HG03175 (cell line): ENCODE measurements at regions not wholly inside any gene's neighbourhood (a gene's known extent, or its start where the extent isn't known, plus 50 kb on each side); places are given as distances from the start of the nearest gene placed in this dataset.

ENCODE experiments used
- ATAC-seq: cut with Tn5 transposase; IDR thresholded peaks from one replicate; pipeline ENCODE4 v1.9.1; 2021; ENCODE audit warnings: mild to moderate bottlenecking, moderate library complexity; ENCODE audit not compliant: unreplicated experiment

DNA sequence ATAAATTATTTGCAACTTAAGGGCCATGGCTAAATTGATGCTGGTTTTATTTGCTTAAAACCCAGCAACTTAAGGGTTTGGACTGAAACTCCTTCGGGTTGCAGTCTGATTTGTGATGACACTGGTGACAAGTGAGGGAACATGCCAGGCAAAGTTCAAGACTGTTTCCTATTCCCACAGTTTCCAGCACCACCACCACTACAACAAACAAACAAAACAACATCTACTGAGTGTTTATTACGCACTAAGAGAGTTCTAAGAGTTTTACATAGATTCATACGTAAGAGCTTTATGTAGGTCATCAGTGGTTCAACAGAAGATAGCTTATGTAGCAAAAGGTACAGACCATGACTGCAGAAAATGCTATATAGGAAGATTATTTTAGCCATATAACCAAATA, 1582.1 kb downstream of the BRINP3 start:
- ATAC-seq = no peak

DNA sequence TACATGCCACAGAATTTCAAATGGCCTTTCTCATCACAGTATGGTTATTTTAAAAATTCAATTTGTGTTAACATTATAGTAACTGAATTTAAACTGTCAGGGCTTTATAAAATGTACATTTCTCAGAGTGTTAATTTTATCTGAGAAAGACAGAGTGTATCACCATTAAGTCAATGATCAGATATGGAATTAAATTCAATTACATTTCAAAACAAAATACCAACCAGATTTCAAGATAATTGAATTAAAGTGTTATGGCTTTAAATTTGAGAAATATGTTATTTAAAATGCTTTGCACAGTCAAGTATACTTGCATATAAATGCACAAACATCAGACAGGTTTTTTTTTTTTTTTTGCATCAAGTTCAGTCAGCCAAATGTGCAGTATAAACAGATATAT, 1574.4 kb downstream of the BRINP3 start:
- ATAC-seq = no peak

DNA sequence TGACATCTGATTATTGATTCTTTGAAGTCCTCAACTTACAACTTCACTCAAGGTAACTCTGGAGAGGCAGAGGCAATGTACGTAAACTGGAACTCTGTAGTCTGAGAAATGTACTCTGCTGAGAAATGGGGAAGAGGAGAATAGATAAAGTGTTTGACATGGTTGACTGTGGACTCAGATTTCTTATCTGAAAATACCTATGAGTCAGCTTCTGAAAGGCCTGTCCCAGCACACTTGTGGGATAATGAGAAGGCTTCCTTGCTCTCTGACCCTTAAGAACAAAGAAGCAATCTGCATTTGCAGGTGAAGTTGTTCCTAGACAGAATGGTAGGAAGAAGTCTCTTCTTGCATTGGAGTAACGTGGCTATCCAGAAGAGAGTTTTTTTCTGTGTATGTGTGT, 1573.5 kb downstream of the BRINP3 start:
- ATAC-seq = no peak

DNA sequence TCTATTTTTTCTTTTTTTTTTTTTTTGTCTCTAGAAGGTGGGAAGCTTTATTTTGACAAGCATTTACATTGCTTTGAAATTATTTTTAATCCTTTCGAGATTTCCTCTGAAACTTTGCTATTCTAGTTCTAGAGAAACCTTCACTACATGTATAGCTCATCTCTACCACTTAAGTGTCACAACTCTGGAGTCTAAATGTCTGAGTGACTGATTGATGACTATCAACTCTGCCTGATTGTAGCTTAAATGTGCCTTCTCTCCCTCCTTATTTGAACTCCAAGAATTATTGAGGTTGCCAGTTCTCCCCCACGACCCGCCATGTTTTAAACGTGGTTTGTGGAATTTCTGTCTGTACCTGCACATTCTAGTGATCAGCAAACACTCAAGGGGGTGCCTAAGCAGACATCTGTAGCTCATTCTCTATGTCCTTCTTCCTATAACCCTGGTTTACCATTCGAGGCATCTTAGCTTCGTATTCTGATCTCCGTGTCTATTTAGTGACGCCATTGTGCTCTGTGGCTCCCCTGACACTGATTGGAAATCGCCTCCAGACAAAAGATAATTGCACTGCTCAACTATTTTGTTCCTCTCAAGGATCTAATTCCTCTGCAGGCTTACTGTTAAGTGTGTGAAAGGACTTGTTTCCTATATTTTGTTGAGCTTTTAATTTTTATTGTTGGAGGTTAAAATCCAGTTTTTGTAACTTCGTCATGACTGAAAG, 1570.6 kb downstream of the BRINP3 start:
- no peak for ATAC-seq

DNA sequence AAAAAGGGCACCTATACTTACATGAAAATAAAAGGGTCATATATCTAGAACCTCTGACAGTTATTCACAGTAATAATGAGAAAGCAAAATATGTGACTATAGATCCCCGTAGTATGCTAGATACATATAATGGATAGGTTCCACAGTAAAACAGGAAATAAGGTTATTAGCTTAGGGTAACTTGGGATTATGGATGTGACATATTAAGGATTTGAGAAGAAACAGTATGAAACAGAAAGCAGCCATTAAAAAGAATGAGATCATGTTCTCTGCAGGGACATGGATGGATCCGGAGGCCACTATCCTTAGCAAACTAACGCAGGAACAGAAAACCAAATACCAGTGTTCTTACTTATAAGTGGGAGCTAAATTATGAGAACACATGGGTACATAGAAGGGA, 1547.3 kb downstream of the BRINP3 start:
- no peak for ATAC-seq

DNA sequence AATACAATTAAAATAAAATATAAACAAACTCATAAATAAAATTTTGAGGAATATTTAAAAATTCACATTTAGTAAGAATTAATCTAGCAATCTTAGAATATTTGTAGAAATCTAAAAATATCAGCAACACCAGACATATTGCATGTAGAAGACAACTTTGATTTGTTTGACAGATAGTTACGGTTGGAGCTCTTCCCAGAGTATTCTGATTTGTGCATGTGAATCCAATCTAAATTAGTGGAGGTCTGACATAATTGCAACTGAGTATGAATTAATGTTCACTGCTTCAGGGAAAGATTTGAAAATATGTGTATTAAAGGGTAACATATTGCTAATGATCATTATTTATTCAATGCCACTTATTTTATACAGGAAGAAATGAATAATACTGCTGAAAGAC, 1546.2 kb downstream of the BRINP3 start:
- no peak for ATAC-seq

DNA sequence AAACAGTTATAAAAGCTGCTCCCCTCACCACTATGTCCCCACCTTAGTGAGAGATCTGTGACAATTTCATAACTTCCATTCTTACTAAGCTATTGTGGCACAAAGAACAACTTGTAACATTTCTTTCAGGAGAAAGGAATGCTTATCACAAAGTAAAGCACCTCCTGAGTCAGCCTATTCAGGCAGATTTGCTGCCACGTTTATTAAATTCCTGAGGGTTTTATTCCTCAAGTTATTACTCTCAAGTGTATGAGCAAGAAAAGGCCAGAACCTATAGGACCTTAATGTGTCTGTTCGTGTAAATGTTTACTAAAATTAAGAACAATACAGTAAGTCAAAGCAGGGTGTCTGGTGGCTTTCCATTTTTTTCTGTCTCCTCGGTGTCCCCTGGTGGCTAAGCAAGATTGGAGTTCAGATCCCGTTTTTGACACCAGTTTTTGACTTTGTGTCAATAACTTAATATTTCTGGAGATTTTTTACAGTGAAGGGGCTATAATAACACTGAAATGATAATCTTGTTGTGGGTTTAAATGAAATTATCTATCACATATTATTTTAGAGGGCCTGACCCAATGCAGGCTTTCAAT, 1539.6 kb downstream of the BRINP3 start:
- no peak for ATAC-seq

DNA sequence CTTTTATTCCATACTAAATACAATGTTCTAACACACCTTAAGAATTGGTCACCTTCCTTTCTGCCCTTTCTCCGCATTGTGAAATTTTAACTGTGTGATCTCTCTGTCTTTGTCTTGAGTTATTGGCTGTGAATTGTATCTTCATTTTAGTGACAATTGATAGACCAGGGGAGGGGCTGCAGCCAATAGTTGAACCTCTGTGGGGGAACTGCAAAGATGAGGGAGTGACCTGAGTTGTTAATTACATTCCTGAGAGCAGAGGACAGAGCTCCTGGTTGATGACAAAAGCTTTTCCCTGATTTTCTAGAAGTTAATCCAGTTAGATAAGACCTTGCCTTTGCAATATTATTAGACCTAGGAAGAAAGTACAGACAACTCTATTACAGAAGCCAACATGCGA, 1535.7 kb downstream of the BRINP3 start:
- no peak for ATAC-seq

DNA sequence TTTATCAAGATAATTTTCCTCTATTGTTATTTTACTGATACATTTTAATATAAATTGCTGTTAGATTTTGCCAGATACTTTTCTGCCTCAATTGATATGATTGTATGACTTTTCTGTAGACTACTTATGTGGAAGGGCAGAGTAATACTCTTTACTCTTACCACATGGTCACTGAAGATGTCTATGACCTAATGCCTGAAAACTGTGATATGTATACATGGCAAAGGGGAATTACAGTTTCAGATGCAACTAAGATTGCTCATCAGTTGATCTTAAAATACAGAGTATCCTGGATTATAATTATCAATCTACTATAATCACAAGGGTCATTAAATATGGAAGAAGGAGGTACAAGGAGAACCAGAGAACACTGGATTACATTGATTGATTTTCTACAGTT, 1528.0 kb downstream of the BRINP3 start:
- ATAC-seq = no peak

DNA sequence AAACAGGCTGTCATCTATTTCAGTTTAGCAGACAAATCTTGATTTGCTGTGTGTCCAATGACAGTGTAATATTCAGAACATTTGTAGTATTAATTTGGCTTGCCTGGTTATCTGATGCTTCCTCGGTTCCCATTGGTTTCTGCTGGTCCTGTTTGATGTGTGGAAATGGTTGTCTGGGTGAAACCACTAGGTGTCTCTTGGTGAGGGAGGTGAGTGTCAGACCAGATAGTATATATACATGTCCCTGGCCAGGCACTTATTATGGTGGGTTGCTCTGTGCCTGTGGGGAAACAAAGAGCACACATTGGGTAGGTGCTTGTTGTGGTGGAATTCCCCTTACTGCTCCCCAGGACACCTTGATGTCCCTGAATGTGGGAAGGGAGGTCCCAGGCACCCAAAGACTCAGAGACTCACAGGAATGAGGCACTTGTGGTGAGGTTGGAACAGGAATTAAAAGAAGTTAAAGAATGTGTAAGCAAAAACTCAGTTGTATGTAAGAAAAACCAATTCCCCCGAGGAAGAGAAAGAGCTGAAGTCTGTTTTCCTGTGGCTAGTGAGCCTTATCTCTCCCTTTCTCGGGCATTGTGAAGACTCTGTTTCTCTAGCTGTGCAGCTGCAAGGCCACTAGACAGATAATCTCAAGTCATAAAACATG, 1519.1 kb downstream of the BRINP3 start:
- no peak for ATAC-seq

DNA sequence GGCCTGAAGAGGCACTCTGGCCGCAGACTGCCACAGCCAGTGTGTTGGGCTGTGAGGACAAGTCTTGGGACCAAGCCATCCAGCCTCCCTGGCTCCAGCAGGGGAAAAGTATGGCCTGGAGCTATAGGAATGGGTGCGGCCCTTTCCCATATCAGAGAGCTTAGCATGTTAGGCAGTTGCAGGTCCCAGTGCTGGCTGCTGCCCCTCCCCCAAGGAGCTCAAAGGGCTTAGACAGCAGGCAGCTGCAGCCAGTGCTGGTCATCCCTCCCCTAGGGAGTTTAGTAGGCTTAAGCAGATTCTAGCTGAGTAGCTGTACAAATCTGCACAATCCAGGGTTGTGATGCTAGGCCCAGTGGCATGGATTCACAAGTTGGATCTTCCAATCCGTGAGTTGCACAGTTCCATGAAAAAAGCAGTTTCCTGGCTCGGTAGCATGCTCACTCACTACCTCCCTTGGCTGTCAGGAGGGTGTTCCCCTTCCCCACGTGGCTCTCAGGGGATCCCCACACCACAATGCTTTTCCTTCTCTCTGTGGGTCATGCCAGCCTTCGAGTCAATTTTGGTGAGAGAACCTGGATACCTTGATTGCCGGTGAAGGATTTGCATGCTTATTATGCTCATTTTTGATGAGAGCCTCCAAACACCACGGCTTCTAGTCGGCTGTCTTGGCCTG, 1490.8 kb downstream of the BRINP3 start:
- ATAC-seq = no peak

DNA sequence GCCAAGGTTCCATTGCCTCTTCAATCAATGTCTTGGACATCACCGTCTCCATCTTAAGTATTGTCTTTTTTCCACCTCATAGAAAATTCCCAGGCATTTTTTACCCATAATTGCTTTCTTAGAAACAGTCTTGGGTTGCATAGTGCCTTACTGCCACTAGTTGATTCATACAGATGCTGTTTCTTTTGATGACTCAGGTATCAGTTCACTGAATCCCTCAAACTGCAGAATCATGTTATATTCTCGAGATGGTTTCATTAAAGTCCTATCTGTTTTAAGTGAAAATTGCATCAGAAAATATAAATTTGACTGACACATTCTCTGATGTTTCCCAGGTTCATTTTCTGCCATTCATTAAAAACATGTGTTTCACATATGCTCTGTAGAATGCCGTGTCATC, 1489.1 kb downstream of the BRINP3 start:
- ATAC-seq = no peak

DNA sequence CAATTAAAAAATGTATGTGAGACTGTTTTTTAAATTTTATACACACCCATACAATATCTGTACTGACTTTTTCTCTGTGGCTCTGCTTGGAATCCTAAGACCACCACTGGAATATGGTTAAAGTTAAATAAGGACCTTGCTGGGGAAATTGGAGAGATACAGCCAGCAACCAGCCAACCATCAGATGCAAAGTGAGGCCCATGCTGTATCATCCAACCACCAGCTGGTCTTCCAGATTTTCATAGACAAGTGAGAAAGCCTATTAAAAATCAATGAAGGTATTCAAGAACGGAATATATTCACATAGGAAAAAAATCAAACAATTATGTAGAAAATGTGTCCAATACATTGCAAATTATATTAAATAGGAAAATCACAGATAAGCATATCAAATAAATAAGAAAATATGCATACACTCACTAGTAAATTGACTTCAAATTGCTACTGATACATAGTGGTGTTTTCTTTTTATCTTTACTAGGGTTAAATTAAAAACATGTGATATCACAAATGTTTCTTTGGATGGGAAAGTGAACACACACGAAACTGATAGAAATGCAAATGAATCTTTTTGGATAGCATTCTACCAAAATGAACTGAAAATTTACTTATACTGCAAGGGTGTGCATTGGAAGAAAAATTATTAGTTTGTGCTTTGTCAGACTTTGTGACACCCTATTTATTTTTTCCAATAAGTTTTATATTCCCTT, 1486.3 kb downstream of the BRINP3 start:
- ATAC-seq = no peak

DNA sequence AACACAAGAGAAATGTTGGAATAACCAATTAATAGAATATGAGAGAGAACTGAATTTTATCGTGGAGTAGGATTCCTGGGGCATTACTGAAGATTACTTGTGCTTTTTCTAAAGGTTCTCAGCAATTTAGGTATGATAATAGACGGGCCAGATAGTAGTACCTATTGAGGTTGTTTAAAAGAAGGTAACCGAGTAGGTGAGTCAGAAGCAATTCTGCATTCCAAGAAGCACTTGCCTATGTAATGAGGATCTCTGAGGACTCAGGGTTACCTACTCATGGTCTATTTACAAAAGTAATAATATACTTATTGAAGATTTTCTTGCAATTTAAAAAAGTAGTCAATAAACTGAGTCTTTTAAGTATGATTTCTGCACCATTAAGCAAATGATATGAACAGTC, 1469.8 kb downstream of the BRINP3 start:
- no peak for ATAC-seq

DNA sequence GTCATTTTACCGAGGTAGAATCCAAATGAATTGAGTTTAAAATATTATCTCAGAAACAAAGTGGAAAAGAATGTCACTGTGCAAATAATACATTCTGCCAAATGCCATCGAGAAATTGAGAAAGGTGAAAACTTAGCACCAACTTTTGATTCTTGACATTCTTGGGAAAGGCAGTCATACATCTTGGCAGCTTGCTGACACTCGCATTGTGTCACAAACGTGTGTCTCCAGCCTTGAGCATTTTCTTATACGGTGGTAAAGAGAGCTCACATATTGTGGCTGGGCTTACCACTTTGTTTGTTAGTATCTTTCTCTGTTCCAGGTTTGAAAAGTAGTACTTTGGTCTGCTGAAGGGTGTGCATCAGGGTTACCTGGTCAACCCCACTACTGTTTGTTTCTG, 1456.1 kb downstream of the BRINP3 start:
- no peak for ATAC-seq

DNA sequence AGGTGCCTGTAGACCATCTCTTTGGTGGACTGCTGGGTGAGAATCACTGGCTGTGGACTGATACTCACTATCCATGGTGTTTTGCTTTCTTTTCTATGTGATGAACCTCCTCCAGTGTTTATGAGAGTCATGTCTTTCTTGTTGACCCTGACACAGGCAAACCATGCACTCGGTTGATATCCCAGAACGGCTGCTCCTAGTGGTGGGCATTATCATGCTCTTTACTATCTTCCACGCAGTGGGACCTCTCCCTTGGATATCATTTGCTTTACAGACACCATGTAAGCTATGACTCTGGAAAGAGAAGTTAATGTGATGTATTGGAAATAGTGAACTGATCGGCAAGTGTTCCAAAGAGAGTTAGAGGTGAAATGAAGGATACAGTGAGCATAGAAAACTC, 1455.6 kb downstream of the BRINP3 start:
- ATAC-seq = no peak

DNA sequence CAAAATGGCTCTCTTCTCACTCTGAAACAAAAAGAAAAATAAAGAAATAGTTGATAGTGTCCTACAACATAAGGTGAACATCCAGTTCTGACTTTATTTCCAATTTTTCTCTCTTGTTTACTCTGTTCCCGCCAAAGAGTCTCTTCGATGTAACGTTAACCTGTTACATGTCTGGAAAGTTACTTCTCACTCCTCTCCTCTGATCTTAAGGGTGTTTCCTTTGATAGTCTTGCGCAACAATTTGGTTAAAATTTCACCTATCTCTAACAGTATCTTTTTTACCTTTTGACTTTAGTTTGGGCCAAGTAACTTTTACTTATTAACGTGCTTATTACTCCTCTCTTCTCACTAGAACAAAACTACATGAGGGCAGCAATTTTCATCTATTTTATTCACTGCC, 1450.2 kb downstream of the BRINP3 start:
- ATAC-seq = no peak

DNA sequence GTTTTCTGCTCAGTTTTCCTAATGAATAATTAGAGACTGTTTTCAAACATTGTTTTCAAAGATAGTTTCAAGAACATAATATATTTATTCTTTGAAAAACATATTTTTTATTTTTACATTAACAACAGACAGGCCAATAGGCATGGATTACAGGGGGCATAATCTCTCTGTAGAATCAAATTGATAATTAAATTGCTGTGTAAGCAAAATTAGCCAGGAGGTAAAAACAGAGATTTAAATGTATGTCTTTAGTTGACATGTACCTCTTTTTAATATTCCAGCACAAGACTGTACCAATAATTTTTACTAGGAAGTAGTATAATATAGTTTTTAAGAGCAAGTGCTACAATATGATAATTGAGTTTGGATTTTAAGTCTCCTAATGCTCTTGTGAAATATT, 1444.5 kb downstream of the BRINP3 start:
- ATAC-seq = no peak

DNA sequence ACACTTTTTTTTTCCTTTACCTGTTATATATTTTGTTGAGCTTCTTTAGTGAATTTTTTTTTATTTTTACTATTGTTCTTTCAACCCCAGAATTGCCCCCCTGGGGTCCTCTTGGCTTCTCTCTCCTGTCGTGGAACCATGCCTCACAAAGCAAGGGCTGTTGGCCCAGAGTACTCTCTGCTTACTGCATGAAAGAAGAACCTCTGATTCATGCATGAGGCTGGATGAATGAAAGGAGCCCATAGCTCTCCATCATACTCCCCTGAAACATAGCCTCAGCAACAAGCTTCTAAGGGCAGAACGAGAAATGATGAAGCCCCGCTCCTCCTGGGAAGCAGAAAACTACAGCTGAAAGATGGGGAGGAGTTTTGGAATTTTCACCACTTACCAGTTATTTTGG, 1441.0 kb downstream of the BRINP3 start:
- no peak for ATAC-seq

DNA sequence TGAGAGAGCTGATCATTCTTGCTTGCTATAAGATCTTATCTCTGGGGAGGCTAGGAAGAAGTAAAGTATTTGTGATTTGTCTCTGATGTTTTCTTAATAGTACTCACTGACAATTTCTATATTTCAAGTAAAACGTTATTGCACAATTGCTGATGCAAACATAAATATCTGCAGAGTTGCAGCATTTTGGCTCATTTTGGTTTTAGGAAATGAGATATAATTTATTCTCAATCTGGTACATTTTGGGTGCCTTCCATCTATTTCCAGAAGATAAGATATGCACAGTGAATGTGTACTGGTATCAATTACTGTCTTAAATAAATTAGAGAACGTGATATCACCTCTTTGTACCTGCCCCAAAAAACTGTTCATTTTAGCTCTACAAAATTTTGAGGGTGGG, 1431.5 kb downstream of the BRINP3 start:
- no peak for ATAC-seq

DNA sequence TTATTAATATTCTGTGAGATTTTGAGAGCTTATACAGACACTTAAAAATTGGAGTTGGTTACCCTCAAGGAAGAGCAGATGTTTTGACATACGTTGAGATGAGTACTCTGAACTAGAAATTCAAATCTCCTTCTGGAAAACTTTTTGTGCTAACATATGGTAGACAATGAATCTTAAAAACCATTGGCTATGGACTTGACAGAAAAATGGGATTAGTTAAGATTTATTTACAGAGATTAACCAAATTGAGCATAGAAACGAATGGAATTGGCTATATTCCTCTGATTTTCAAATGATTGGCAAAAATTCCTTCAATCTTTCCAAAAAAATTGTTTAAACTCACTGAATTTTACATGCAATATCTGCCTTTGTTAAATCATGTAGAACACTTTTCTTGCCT, 1392.9 kb downstream of the BRINP3 start:
- no peak for ATAC-seq
